SU-DHL-6 (cell line): ENCODE measurements at regions not wholly inside any gene's neighbourhood (a gene's known extent, or its start where the extent isn't known, plus 50 kb on each side); places are given as distances from the start of the nearest gene placed in this dataset.

Source experiments
- CTCF ChIP-seq: fragments of 200-600 bp; sonication (generic); IDR thresholded peaks from one replicate; pipeline ENCODE4 v1.5.1; 2017; ENCODE audit warnings: antibody characterized with exemption, mild to moderate bottlenecking, low read length, moderate library complexity; ENCODE audit not compliant: insufficient read depth, poor library complexity, severe bottlenecking
- EZH2phosphoT487 ChIP-seq: fragments of 200-600 bp; sonication (generic), shearing (Covaris generic); conservative IDR thresholded peaks from 2 replicates; pipeline ENCODE4 v1.6.1; 2018; ENCODE audit warnings: mild to moderate bottlenecking, antibody characterized with exemption, low read length, moderate library complexity, mixed read lengths

GRCh38 chr12:88951177-88951576, 370.9 kb upstream of the KITLG start:
- TF ChIP-seq CTCF (no peak), EZH2phosphoT487 (no peak)
